IPS-NIHi7 (cell line): ENCODE measurements at regions not wholly inside any gene's neighbourhood (a gene's known extent, or its start where the extent isn't known, plus 50 kb on each side); places are given as distances from the start of the nearest gene placed in this dataset.
"Not testable (repeated sequence)": the region's sequence is repeated elsewhere in the genome, so short reads cannot be mapped to it uniquely, and the experiment has no call there.

Experiments used
- DNase-seq: peaks from one replicate; pipeline ENCODE4 v3.0.0; 2012; ENCODE audit warnings: mixed read lengths; ENCODE audit errors: extremely low spot score

GRCh38 chr1:192906334-192906733 is 97.5 kb downstream of the RGS2 start:
- no peak for DNase-seq

GRCh38 chr1:192907545-192908243 is 98.9 kb downstream of the RGS2 start:
- DNase-seq: no peak

- not testable (repeated sequence) for DNase-seq
Measured at GRCh38 chr1:192911896-192912656, 103.2 kb downstream of the RGS2 start.

- DNase-seq: peak; percentile 35
Measured at GRCh38 chr1:192913683-192914082, 104.8 kb downstream of the RGS2 start.

GRCh38 chr1:192914092-192914491 is 105.3 kb downstream of the RGS2 start:
- no peak for DNase-seq

GRCh38 chr1:192914696-192915095 is 105.9 kb downstream of the RGS2 start:
- no peak for DNase-seq

- no peak for DNase-seq
Measured at GRCh38 chr1:192916021-192916420, 107.2 kb downstream of the RGS2 start.

GRCh38 chr1:192918259-192918658 is 109.4 kb downstream of the RGS2 start:
- no peak for DNase-seq

GRCh38 chr1:192920412-192920811 is 111.6 kb downstream of the RGS2 start:
- DNase-seq: no peak

GRCh38 chr1:192925609-192926008 is 116.8 kb downstream of the RGS2 start:
- DNase-seq: no peak

- no peak for DNase-seq
Measured at GRCh38 chr1:192926736-192927135, 117.9 kb downstream of the RGS2 start.

GRCh38 chr1:192927496-192927895 is 118.7 kb downstream of the RGS2 start:
- DNase-seq: no peak

GRCh38 chr1:192929597-192929996 is 120.8 kb downstream of the RGS2 start:
- DNase-seq: no peak

- no peak for DNase-seq
Measured at GRCh38 chr1:192933744-192934143, 124.9 kb downstream of the RGS2 start.

GRCh38 chr1:192936313-192937018 is 122.7 kb downstream of the UCHL5 start:
- DNase-seq: no peak

GRCh38 chr1:192937128-192937527 is 122.0 kb downstream of the UCHL5 start:
- DNase-seq: no peak

- DNase-seq: no peak
Measured at GRCh38 chr1:192939440-192939839, 119.7 kb downstream of the UCHL5 start.

- DNase-seq: no peak
Measured at GRCh38 chr1:192940658-192941057, 118.5 kb downstream of the UCHL5 start.

GRCh38 chr1:192941722-192942411 is 117.3 kb downstream of the UCHL5 start:
- DNase-seq: no peak

- no peak for DNase-seq
Measured at GRCh38 chr1:192943108-192943507, 116.1 kb downstream of the UCHL5 start.

- DNase-seq: no peak
Measured at GRCh38 chr1:192943522-192943921, 115.6 kb downstream of the UCHL5 start.
